GM20000 (cell line): ENCODE measurements at regions not wholly inside any gene's neighbourhood (a gene's known extent, or its start where the extent isn't known, plus 50 kb on each side); places are given as distances from the start of the nearest gene placed in this dataset.

Experiments used
- DNase-seq: peaks from one replicate; pipeline ENCODE4 v3.0.0; 2012; ENCODE audit warnings: low spot score
- CTCF ChIP-seq: IDR thresholded peaks from 2 replicates; pipeline ENCODE4 v1.5.1; 2012; ENCODE audit warnings: mild to moderate bottlenecking, control low read depth; ENCODE audit errors: extremely low read depth, missing control alignments

GRCh38 chr11:59302991-59303390 lies 55.7 kb upstream of the OR5AN1 start:
- TF ChIP-seq CTCF, result no peak
- DNase-seq, result no peak

GRCh38 chr11:59295435-59295834 lies 63.3 kb upstream of the OR5AN1 start:
- DNase-seq, result no peak
- no peak for TF ChIP-seq CTCF

- no peak for DNase-seq
Measured at GRCh38 chr11:59292611-59293010, 66.1 kb upstream of the OR5AN1 start.

GRCh38 chr11:59291228-59291627 lies 67.5 kb upstream of the OR5AN1 start:
- no peak for TF ChIP-seq CTCF
- no peak for DNase-seq

More at GRCh38 chr11:59292611-59293010, 66.1 kb upstream of the OR5AN1 start:
- no peak for TF ChIP-seq CTCF

GRCh38 chr11:59289356-59290181 lies 69.1 kb upstream of the OR5AN1 start:
- DNase-seq, result no peak
- no peak for TF ChIP-seq CTCF

GRCh38 chr11:59285716-59286260 lies 72.9 kb upstream of the OR5AN1 start:
- no peak for DNase-seq
- no peak for TF ChIP-seq CTCF

GRCh38 chr11:59284773-59285129 lies 72.0 kb upstream of the MPEG1 start:
- no peak for DNase-seq
- TF ChIP-seq CTCF, result no peak
